GM21737 (cell line): ENCODE measurements at regions not wholly inside any gene's neighbourhood (a gene's known extent, or its start where the extent isn't known, plus 50 kb on each side); places are given as distances from the start of the nearest gene placed in this dataset.

Source experiments
- ATAC-seq: cut with Tn5 transposase; IDR thresholded peaks from one replicate; pipeline ENCODE4 v1.9.1; 2021; ENCODE audit warnings: mild to moderate bottlenecking, moderate library complexity; ENCODE audit not compliant: unreplicated experiment

GRCh38 chr12:97404543-97404942 is 58.1 kb upstream of the RMST start:
- peak; percentile 87 for ATAC-seq

GRCh38 chr12:97408363-97408762 is 54.2 kb upstream of the RMST start:
- no peak for ATAC-seq

GRCh38 chr12:97411341-97411740 is 51.3 kb upstream of the RMST start:
- ATAC-seq: no peak
